ENCODE measurements at regions not wholly inside any gene's neighbourhood (a gene's known extent, or its start where the extent isn't known, plus 50 kb on each side); places are given as distances from the start of the nearest gene placed in this dataset.

- no peak for TF ChIP-seq CTCF (IDR thresholded peaks at IDR 0.05)
- TF ChIP-seq, protein P1, sequence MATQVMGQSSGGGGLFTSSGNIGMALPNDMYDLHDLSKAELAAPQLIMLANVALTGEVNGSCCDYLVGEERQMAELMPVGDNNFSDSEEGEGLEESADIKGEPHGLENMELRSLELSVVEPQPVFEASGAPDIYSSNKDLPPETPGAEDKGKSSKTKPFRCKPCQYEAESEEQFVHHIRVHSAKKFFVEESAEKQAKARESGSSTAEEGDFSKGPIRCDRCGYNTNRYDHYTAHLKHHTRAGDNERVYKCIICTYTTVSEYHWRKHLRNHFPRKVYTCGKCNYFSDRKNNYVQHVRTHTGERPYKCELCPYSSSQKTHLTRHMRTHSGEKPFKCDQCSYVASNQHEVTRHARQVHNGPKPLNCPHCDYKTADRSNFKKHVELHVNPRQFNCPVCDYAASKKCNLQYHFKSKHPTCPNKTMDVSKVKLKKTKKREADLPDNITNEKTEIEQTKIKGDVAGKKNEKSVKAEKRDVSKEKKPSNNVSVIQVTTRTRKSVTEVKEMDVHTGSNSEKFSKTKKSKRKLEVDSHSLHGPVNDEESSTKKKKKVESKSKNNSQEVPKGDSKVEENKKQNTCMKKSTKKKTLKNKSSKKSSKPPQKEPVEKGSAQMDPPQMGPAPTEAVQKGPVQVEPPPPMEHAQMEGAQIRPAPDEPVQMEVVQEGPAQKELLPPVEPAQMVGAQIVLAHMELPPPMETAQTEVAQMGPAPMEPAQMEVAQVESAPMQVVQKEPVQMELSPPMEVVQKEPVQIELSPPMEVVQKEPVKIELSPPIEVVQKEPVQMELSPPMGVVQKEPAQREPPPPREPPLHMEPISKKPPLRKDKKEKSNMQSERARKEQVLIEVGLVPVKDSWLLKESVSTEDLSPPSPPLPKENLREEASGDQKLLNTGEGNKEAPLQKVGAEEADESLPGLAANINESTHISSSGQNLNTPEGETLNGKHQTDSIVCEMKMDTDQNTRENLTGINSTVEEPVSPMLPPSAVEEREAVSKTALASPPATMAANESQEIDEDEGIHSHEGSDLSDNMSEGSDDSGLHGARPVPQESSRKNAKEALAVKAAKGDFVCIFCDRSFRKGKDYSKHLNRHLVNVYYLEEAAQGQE (IDR thresholded peaks at IDR 0.05; ENCODE audit: insufficient read depth in 1 of 2, low read depth in 2 of 2, low read length in 1 of 2) = no peak
Measured at GRCh38 chr20:11242320-11242719, 568.5 kb upstream of the JAG1 start.

Data from Panc1 (cell line).